ENCODE measurements at regions not wholly inside any gene's neighbourhood (a gene's known extent, or its start where the extent isn't known, plus 50 kb on each side); places are given as distances from the start of the nearest gene placed in this dataset.

- no peak for TF ChIP-seq MZF1 (tag by site-specific recombination; IDR thresholded peaks at IDR 0.05; ENCODE audit: borderline replicate concordance)
- TF ChIP-seq ZNF26 (tag by site-specific recombination; IDR thresholded peaks at IDR 0.05), result no peak
- TF ChIP-seq ZFP37 (tag by site-specific recombination; IDR thresholded peaks at IDR 0.05), result no peak
- no peak for TF ChIP-seq ZNF585B (tag by site-specific recombination; IDR thresholded peaks at IDR 0.05)
- TF ChIP-seq ZNF488 (tag by site-specific recombination; IDR thresholded peaks at IDR 0.05), result no peak
- no peak for TF ChIP-seq ZNF521 (tag by site-specific recombination; IDR thresholded peaks at IDR 0.05)
- no peak for TF ChIP-seq ZNF146 (tag by site-specific recombination; IDR thresholded peaks at IDR 0.05)
- no peak for TF ChIP-seq ZNF544 (tag by site-specific recombination; IDR thresholded peaks at IDR 0.05)
- TF ChIP-seq ZNF621 (tag by site-specific recombination; IDR thresholded peaks at IDR 0.05), result no peak
- no peak for TF ChIP-seq CTCF (tag by site-specific recombination; IDR thresholded peaks at IDR 0.05)
- no peak for TF ChIP-seq ZNF558 (tag by site-specific recombination; IDR thresholded peaks at IDR 0.05)
- no peak for TF ChIP-seq ZNF530 (tag by site-specific recombination; IDR thresholded peaks at IDR 0.05; ENCODE audit: low read depth)
- no peak for TF ChIP-seq ZNF837 (tag by site-specific recombination; IDR thresholded peaks at IDR 0.05)
- TF ChIP-seq BCL11A (tag by site-specific recombination; IDR thresholded peaks at IDR 0.05; ENCODE audit: low read depth), result no peak
- no peak for TF ChIP-seq ZNF404 (tag by site-specific recombination; IDR thresholded peaks at IDR 0.05)
- TF ChIP-seq ZNF777 (tag by site-specific recombination; IDR thresholded peaks at IDR 0.05; ENCODE audit: borderline replicate concordance), result no peak
- TF ChIP-seq ZNF280C (tag by site-specific recombination; IDR thresholded peaks at IDR 0.05), result no peak
- TF ChIP-seq SP3 (tag by site-specific recombination; IDR thresholded peaks at IDR 0.05), result no peak
- no peak for TF ChIP-seq ZNF266 (tag by site-specific recombination; IDR thresholded peaks at IDR 0.05; ENCODE audit: low read depth)
- no peak for TF ChIP-seq ZNF121 (tag by site-specific recombination; IDR thresholded peaks at IDR 0.05)
- H3K9me3 ChIP-seq (ENCODE audit: control insufficient read depth, insufficient read depth, low read depth, low read length), result no peaks in the 10 kb centered on the region
- ChIA-PET POLR2A (no interaction called here), CTCF (no interaction called here)
- no peak overlapping the region for H3K4me3 ChIP-seq (ENCODE audit: low read depth, low read length)
- H3K27ac ChIP-seq (ENCODE audit: extremely low read depth, low read depth, low read length), result no peak overlapping the region
- no peaks in the 10 kb centered on the region for H3K4me1 ChIP-seq (ENCODE audit: control insufficient read depth, insufficient read depth, low read length)
- no peaks in the 10 kb centered on the region for H3K36me3 ChIP-seq (ENCODE audit: control insufficient read depth in 2 of 2, insufficient read depth in 1 of 2, low read length in 2 of 2)
Observed at GRCh38 chr5:107282061-107282460, 388.7 kb downstream of the EFNA5 start.

- Histone ChIP-seq H3K9me3 (ENCODE audit: control insufficient read depth, insufficient read depth, low read depth, low read length) (no peaks in the 10 kb centered on the region), H3K36me3 (ENCODE audit: control insufficient read depth in 2 of 2, insufficient read depth in 1 of 2, low read length in 2 of 2) (no peaks in the 10 kb centered on the region), H3K4me1 (ENCODE audit: control insufficient read depth, insufficient read depth, low read length) (no peaks in the 10 kb centered on the region), H3K4me3 (ENCODE audit: low read depth, low read length) (no peak overlapping the region), H3K27ac (ENCODE audit: extremely low read depth, low read depth, low read length) (no peak overlapping the region)
- ChIA-PET POLR2A (no interaction called here), CTCF (interaction anchor here (0.6 kb wide), 1 partner anchor 98 kb away, joined by 7 read pairs; no protein-coding TSS in a partner anchor)
- no peak for TF ChIP-seq ZNF24 (tag by site-specific recombination; IDR thresholded peaks at IDR 0.05)
- peak; percentile 72 for TF ChIP-seq ATF2 (tag by site-specific recombination; IDR thresholded peaks at IDR 0.05; ENCODE audit: low read depth)
- no peak for TF ChIP-seq INSM2 (tag by site-specific recombination; IDR thresholded peaks at IDR 0.05)
- no peak for TF ChIP-seq ZNF624 (tag by site-specific recombination; IDR thresholded peaks at IDR 0.05)
- no peak for TF ChIP-seq KLF17 (tag by site-specific recombination; IDR thresholded peaks at IDR 0.05)
- no peak for TF ChIP-seq KLF16 (tag by site-specific recombination; IDR thresholded peaks at IDR 0.05)
- TF ChIP-seq ZNF555 (tag by site-specific recombination; conservative IDR thresholded peaks at IDR 0.05), result no peak
Observed at GRCh38 chr5:107278774-107279173, 392.0 kb downstream of the EFNA5 start.

Data from HEK293 (cell line).